NCI-H748 (cell line): ENCODE measurements at regions not wholly inside any gene's neighbourhood (a gene's known extent, or its start where the extent isn't known, plus 50 kb on each side); places are given as distances from the start of the nearest gene placed in this dataset.

Source experiments
- DNase-seq: peaks from one replicate; lab custom pipeline; 2025; ENCODE audit not compliant: unreplicated experiment; lab: John Stamatoyannopoulos, UW

DNA sequence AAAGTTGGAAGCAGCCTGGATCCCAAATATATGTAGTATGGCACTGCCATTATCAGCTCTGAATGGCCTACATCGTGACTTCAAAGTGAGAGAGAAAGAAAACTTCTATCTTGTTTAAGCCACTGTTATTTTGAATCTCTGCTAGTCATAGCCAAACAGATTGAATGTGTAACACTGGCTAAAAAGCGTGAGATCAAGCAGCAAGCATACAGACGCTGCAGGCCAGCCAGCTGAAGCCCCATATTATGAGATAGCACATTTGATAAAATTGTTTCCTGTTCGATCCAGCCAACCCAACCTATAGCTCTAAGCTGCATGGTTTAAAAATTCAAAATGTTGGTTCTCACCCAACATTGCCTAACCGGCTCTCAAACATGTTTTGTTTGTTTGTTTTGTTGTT lies 95.0 kb downstream of the DUSP6 start:
- DNase-seq, result no peak

DNA sequence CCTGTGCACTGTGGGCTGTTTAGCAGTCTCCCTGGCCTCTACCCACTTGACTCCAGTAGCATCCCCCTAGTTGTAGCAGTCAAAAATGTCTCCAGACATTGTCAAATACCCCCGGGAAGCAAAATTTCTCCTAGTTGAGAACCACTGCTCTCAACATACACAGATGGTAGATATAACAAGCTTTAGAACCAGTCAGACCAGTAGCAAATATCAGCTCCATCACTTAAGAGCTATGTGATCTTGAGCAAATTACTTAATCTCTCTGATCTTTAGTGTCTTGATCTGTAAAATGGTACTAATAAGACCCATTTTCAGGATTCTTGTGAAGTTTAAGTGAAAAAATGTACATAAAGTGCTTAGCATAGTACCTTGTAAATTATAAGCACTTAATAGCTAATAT lies 96.2 kb downstream of the DUSP6 start:
- DNase-seq, result no peak

DNA sequence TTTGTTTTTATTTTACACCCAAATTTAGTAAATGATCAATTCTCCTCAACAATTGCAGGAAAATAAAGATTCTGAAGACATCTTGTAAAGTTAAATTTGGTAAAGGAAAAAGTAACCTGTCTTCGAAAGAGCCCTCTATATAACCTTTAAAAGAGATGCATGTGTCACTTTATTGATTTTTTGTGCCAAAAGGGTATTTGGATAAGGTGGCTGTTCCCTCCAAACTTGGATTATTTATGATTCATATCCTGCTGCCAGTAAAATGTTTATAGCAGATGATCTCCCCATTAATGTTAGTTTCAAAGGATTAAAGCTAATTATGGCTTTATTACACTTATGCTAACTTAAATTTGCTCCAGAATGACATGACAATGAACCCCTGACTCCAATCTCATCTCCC lies 98.8 kb downstream of the DUSP6 start:
- DNase-seq, result no peak

DNA sequence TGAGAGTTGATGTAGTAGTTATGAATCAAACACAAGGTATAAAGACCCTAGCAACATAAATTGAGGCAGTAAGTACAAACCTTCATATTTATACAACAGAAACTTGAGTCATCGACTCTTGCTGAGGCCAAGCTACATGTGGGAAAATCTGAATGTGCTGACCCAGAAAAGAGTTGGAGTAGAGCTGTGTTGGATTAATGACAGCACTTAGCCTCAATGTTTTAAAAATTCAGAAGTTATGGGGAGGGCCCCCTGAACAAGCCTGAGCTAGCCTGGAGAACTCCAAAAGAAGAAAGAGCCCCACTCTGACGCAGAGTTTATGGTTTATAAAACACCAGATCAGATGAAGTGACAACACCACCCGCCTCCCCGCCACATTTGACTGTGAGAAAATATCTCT lies 100.0 kb downstream of the DUSP6 start:
- no peak for DNase-seq

DNA sequence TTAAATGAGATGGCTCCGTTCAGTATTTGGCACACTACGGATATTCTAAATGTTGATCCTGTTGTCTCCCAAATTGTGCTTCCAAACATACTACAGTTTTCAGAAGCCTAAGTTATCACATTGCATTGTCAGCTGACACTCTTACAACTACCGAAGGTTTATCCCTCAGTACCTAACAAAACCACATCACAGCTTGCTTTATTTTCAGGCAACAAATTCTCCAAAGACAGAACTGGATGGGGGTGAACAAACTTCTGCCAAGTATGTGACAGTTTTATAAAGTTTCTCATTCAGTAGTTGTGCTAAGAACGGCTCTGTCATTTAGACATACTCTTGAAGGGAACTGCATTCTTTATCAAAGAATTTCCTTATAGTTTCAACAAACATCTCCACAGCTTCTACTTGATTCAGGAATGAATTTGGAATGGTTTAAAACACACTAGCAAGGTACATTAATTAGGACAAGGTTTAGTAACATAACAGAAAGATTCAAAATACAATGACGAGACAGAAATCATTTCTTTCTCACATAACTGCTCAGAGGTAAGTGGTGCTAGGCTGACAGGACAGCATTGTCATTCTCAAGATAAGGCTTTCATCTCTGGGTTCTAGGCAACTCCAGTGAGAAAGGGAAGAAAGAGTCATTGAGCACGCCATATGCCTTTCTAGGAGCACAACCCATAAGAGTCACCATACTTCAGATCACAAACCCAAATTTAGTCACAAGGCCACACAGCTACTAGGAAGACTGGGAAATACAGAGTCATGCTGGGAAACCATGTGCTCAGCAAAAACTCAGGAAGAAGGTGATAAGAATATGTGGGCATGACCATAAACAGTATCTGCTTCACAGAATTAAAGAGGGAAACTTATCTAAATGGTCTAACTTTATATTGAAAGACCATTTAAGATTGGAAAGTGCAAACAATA lies 100.7 kb downstream of the DUSP6 start:
- no peak for DNase-seq

DNA sequence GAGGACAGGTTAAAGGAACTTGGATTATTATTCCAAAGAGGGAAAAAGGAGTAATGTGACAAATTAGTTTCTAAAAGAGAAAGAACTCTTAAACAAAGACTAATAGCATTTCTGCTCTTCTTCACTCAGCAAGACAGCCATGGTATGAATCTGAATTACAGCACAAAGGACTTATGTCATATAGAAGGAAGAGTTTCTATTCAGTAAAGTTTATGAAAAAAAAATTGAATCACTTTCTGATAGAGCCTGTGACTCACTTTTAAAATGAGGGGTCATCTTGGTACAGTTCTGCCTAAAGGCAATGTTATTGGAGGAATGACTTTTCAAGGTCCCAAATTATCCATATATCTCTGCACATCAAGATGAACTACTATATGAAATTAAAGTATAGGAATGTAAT lies 101.7 kb downstream of the DUSP6 start:
- DNase-seq, result no peak

DNA sequence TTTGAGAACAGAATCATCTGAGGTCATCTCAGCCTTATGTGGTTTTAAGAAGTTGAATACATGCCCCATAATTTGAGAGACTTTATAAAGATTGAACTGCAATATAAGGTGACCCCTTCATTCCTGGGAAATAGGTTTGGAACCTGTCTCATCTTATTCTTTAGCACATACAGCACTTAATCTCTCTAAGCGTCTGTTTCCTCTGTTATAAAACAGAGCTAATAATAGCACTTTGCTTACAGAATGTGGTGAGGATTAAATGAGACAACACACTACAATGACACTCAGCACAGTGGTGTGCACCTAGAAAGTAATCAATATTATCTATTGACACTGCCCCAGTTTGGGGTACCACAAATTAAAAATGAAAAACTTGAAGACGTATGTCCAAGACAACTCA lies 102.1 kb downstream of the DUSP6 start:
- no peak for DNase-seq

DNA sequence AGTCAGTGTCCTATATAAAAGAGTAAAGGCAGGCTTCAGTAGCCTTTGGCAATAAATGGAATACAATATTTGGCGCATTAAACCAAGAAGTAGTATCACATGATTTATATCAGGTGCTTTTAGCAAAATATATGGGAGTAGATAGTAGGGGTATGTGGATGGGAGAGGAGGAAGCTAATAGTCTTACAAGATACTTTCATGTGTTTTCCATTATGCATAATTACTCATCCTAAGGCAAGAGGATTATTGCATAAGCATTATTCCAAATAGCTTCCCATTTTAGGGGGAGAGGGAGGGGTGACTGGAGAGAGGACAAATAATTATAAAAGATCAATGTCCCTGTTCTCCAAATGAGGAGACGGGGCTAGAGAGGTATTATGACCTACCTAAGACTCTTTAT lies 104.3 kb downstream of the DUSP6 start:
- no peak for DNase-seq

DNA sequence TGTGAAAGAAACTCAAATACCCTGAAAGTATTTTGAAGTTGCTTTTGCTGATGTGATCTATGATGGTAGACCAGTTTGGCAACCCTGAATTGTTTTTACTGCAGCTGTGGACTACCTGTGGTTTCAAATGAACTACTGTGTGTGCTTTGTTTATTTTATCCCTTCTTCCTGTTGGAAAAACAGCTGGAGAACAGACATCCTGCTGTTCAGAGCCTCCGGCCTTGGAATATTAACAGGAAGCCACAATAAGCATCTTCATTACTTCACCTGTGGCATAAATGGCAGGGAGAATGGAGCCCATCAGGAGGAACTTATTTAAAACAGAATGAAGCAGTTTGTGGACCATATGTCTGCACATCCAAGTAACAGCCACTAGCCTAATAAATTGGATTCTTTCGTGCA lies 104.8 kb downstream of the DUSP6 start:
- peak; percentile 89 for DNase-seq

DNA sequence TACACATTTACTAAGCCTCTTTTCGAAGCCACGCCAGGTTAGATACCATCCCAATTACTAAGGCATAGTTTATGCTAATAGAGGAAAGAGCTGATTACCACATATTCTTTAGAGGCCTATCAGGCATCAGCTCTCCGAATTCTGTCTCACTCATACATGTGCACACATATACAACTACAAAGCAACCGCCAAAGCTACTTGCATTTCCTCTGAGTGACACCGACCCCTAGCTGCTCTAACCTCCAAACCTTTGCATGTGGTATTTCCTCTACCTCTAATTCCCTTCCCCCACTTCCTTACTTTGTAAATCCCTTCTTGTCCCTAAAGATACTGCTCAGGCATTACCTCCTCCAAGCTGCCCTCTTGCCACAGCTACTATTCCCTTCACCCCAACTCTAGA lies 107.2 kb downstream of the DUSP6 start:
- DNase-seq, result no peak

DNA sequence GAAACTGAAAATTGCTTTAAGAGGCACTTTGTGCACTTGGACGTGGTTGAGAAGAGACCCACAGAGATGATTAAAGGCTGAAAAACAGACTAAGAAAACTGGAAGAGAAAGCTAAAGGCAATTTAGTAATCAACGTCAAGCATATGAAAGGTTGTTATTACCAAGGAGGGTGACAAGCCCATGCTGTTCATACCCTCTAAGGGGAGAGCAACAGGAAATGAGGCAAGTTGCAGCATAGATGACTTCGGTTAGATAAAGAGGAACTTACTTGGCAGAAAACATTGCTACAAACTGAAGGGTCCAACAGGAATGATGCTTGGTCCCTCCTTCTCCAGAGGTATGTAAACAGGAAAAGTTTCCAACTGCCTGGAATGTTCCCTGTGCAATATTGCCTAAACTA lies 107.8 kb downstream of the DUSP6 start:
- no peak for DNase-seq

DNA sequence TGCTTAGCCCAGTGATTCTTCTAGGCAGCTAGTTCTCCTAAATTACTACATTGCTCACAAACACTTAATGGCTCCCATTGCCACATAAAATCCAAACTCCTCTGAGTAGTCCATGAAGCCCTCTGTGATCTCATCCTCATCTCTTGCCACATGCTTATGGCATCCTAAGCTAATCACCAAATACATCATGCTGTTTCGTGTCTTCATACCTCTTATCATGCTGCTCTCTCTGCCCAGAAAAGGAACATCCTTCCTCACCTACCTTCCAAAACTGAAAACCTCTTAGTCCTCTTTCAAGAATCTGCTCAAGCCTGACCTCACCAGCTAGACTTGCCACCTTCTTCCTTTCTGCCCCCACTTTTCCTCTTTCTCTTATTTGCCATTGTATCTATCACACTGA lies 108.5 kb downstream of the DUSP6 start:
- DNase-seq, result no peak

DNA sequence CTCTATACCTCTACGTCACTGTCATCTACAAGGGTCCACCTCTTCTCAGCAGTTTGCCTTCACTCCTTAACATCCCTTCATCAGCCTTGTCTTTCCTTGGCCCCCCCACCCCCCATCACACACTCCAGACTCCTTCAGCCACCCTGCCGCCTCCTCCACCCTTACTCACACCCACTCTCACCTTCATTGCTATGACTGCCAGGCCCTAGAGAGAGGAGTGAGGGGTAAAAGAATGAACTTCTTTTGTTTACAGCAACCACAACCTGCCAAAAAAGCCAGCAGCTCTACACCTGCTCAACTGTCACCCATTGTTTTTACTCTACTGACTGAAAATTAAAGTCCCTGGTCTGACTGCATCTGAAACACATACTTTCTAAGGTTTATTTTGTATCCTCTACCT lies 112.8 kb downstream of the DUSP6 start:
- peak; percentile 53 for DNase-seq

DNA sequence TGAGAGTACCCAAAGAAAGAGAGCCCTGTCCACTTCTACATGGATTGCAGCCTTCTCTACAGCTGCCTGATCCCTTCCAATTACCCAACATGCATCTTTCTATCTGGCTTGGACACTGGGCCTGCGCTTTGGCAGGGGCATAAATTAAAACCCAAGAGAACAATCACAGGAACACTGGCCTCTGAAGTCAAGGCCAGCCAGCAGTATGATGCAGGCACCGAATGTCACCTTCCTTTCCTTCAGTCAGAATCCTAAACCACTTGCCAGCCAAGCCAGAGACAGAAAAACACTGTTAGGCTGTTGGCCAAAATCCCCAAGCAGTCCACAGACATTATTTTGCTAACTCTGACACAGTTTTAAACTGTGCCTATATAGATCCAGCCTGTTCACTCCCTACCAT lies 113.7 kb downstream of the DUSP6 start:
- DNase-seq, result no peak

DNA sequence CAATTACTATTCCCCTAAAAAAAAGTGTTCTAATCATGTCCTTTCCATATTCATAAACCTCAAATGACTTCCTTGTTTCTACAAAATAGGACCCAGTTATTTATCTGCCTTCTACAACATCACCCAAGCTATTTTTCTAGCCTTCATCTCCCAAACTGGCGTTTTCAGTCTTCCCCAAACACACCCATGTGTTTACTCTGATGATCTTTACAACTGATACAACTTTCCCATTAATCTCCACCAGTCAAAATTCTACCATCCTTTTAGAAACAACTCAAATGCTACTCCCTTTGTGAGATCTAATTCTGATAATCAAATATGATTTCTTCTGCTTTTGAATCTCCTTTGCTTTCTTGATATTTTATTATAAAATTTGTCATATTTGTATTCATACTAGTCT lies 114.5 kb downstream of the DUSP6 start:
- no peak for DNase-seq

DNA sequence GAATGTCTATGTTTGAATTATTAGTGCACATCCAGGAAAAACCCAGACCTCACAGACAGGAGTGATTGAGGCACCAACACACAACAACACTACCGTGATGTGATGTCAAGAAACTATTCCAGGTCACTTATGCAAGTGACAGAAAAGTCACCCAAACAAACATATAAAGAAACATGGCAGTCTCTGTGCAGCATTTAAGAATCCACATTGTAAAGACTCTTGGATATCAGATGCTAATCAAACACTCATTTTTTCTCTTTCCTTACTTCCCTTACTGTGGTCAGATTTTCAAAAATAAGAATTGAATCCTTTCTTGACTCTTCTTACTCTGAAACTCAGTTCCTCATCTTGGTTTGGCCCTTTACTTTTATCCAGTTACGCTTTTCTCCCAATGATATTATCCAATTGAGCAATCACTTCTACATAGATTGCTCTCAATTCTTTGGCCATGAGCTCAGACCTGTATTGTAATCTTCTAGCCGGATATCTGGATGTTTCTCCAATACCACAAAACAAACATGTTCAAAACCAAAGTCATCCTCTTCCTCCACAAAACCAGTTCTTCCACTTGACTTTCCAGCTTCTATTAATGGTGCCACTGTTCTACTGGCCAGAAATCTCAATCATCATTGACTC lies 115.4 kb downstream of the DUSP6 start:
- DNase-seq, result no peak

DNA sequence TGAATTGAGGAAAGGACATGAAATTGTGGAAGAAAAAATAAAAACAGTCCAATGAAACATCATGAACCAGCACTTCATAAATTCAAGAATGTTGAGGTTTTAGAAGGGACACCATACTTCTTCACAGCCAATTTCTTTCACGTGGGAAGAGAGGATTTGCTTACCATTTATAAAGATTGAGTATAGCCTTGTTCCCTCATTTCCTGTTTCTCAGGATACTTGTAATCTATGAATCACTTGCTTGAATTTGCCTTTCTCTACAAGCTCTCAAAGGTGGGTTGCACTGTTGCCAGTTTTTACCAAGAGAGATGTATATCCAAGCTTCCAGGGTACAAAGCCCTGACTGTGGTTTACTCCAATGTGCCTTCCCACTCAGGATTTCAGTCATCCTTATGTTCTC lies 116.1 kb downstream of the DUSP6 start:
- no peak for DNase-seq

DNA sequence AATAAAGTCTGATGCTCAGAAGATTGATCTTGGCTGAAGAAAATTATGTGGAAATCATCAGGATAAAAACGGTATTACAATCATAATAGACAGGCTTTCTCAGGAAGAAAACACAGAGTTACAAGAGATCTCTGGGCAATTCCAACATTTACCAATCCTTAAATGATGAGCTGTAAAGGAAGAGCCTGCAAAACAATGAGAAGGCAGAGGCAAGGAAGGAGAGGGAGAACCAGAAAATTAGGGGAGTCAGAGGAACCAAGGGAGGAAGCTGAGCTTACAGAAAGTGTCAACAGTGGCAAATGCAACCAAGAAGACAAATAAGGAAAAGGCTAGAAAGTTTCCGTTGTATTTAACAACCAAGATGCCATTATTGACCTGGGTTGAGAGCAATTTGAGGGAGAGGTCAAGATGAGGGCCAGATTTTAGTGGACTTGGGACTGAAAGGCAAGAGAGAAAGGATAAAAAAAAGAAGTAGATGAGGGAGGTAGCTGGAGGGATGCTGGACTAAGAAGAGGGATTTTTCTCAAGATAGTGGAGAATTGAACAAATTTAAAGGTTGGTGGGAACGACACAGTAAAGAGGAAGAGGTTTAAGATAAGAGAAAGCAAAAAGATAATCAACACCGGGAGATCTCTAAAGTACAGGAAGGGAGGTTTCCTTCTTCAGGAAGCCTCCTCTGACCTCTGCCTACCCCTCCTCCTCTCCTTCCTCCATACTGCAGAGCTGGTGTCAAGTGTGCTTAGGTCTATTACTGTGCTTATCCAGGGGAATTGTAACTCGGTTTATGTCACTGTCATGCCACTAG lies 116.9 kb downstream of the DUSP6 start:
- no peak for DNase-seq

DNA sequence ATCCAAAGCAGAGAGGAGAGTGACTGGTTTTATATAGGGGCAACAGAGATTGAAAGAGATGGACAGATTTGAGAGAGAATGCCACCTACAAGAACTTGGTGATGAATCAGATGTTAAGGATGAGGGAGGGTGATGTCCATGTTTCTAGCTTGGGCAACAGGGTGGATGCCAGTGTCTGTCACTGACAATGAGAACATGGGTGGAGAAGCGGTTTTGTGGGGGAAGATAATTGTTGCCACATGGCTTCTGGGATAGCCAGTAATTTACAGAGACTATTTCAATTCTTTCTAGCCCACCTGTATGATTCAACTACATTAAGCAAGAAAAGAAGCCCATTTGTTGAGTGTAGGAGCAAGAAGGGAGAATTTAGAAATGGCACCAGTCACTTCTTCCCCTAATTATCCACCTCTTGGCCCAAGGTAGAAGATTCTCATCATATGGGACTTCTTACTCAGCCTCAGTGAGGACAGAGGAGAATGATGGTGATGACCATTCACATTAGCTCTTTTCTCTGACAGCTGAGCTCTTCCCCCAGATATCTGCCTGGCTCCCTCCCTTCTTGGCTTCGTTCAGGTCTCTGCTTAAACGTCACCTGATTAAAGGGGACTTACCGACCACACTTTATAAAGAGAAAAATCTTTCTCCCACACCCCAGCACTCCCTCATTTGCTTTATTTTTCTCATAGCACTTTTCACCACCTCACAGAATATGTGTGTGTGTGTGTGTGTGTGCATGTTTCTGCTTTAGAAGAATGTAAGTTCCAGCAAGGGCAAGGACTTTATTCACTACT lies 117.8 kb downstream of the DUSP6 start:
- DNase-seq, result no peak

DNA sequence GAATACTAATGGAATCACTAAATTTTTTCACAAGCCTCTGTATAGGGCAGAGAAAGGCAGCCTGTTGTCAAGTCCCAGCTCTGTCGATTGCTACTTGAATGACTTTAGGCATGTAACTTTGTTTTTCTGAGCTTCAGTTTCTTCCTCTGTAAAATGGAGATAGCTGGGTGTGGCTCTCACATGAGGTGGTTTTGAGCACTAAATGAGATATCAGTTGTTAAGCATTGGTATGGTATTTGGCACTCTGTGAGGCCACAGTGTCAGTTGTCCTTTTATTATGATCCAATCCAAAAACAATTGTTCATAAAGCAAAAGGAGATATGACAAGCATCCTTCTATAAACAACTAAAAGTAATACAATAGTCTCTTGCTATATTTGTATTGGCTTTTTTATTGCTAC lies 120.6 kb downstream of the DUSP6 start:
- no peak for DNase-seq
